ENCODE measurements at regions not wholly inside any gene's neighbourhood (a gene's known extent, or its start where the extent isn't known, plus 50 kb on each side); places are given as distances from the start of the nearest gene placed in this dataset.
"Not testable (repeated sequence)": the region's sequence is repeated elsewhere in the genome, so short reads cannot be mapped to it uniquely, and the experiment has no call there.

DNA sequence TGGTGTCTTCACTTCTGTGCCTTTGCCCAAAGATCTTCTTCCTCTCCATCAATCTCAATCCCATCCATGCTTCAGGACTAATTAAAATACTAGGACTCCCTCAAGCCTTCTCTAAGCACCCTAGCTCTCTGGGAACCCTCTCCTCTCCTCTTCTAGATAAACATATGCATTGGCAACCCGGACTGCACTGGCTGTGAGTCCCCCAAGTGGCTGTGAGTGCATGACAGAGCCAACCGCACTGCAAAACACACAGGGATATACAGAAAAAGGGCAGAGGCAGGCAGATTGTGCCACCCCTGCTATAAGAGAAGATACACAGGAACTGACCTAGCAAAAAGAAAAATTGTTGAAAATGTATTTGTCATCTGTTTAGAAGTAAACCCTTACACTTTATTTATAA is 457.1 kb downstream of the MFSD1 start:
- Mint-ChIP-seq H3K4me1 (ENCODE audit: low read depth) (no peaks in the 10 kb centered on the region), H3K4me3 (no peak overlapping the region), H3K27ac (no peak overlapping the region), H3K27me3 (peaks cover 8% of the 10 kb centered on the region), H3K36me3 (no peaks in the 10 kb centered on the region), H3K9me3 (no peaks in the 10 kb centered on the region)
- ChIA-PET POLR2A (interaction anchor here (0.6 kb wide), 1 partner anchor 461 kb away, joined by 3 read pairs; no protein-coding TSS in a partner anchor), CTCF (interaction anchor here (0.5 to 7.6 kb wide), 6 partner anchors 13 to 1156 kb away, joined by 3 to 90 read pairs (median 4); no protein-coding TSS in a partner anchor)
- no peak for DNase-seq
- intact Hi-C loops (cut with micrococcal nuclease) = loop anchor here (5.0 kb wide), 1 partner anchor 532 kb away; no protein-coding TSS in a partner anchor

DNA sequence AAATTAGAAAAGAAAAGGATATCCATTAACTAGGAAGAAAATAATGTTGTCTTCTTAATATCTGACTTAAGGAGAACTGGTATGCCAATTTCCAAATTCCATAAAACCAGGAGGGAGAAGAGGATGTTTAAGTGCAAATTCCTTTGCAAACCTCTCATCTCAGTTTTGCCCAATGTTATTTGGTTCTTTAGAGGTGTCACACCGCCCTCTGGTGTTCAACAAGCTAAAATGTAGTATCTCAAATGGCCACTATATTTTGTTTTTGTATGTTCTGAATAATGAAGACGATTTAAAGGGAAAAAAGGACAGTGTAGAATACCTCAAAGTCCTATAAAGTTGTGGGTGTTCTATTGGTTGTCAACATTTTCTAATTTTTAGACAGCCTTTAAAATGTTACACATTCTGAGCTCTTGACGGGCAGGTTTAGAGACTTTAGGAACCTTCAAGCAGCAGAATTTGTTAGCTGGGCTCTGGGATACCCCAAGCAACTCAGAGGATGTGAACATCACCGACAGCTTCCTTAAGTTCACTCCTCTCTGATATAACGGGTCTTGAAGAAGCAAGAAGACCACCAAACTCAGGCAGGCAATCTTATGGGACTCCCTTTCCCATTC is 458.3 kb downstream of the MFSD1 start:
- intact Hi-C loops (cut with micrococcal nuclease) = loop anchor here (1.0 to 10.0 kb wide), 4 partner anchors 342 to 745 kb away; no protein-coding TSS in a partner anchor
- no peaks in the 10 kb centered on the region for H3K9me3 Mint-ChIP-seq
- ChIA-PET CTCF (interaction anchor here (0.6 to 7.6 kb wide), 23 partner anchors 8 to 1155 kb away, joined by 3 to 90 read pairs (median 3); no protein-coding TSS in a partner anchor), POLR2A (no interaction called here)
- no peaks in the 10 kb centered on the region for H3K36me3 Mint-ChIP-seq
- no peak overlapping the region for H3K27ac Mint-ChIP-seq
- H3K4me3 Mint-ChIP-seq = no peak overlapping the region
- DNase-seq = peak; percentile 24
- no peaks in the 10 kb centered on the region for H3K4me1 Mint-ChIP-seq (ENCODE audit: low read depth)
- H3K27me3 Mint-ChIP-seq = peaks cover 8% of the 10 kb centered on the region

DNA sequence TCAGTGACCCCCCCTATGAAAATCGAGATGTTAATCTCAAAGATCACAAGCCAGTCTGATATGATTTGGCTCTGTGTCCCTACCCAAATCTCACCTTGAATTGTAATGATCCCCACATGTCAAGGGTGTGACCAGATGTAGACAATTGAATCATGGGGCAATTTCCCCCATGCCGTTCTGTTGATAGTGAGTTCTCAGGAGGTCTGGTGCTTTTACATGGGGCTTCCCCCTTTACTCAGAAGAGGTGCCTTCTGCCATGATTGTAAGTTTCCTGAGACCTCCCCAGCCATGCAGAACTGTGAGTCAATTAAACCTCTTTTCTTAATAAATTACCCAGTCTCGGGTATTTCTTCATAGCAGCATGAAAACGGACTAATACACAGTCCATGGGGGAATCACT is 459.5 kb downstream of the MFSD1 start:
- DNase-seq; H3K27me3 Mint-ChIP-seq; H3K4me1 Mint-ChIP-seq (ENCODE audit: low read depth); H3K27ac Mint-ChIP-seq; H3K4me3 Mint-ChIP-seq; POLR2A ChIA-PET; H3K9me3 Mint-ChIP-seq; H3K36me3 Mint-ChIP-seq: not testable (repeated sequence)
- intact Hi-C loops (cut with micrococcal nuclease) = loop anchor here (10.0 kb wide), 1 partner anchor 743 kb away; no protein-coding TSS in a partner anchor
- CTCF ChIA-PET = interaction anchor here (0.6 to 7.6 kb wide), 4 partner anchors 36 to 524 kb away, joined by 3 to 90 read pairs (median 3); no protein-coding TSS in a partner anchor

DNA sequence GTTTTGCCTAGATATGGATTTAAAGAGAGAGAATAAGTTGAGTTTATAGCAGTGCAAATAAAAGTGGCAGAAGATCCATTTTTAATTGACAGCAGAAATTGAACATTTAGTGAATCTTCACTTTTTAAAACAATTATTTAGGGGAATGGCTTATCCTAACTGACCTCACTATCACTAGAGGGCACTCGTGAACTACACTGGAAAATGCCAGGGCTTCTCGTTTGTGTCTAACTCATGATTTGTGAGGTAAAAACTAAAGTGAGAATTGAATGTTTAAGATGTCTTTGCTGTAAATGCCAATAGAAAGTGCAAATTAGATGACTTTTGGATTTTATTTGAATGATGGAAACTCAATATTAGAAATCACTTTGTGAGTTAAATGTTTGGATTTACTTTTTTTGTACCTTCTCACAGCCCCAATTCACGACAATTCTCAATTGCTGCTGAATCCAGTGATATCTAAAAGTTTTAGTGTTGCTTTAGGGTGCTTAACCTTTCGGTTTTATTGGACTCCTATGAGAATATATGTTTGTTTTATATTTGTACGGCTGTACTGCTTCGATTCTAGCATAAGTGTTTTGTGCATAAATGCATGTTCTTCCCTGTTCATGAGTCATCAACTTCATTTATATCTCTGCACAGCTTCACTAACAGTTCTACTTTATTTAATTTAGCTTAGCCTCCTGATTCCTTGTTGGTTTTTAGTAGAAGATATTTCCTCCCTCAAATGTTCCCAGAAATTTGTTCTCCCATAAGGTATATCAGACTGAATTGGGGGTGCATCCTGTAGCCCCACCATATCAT is 462.1 kb downstream of the MFSD1 start:
- no peaks in the 10 kb centered on the region for H3K9me3 Mint-ChIP-seq

DNA sequence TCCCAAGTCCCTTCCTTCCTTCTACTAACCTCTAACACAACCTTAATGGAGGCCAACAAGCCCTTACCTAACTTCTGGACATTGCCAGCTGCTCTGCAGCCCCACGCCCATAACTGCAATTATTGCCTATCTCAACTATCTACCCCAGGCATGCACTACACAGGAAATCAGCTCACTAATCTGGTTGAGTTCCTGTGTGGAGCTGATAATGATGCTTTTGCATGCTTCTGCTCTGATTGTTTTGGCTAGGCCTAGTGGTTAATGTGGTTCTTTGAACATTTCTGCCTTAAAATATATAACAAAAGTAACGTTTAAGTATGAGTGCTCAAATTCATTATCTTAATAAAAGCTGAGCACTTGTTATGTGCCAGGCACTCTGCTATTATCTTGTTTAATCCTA is 463.9 kb downstream of the MFSD1 start:
- H3K36me3 Mint-ChIP-seq = no peaks in the 10 kb centered on the region

More for the DNA sequence above, 462.1 kb downstream of the MFSD1 start:
- Mint-ChIP-seq H3K4me3 (no peak overlapping the region), H3K27me3 (peaks cover 4% of the 10 kb centered on the region), H3K36me3 (no peaks in the 10 kb centered on the region), H3K4me1 (ENCODE audit: low read depth) (no peaks in the 10 kb centered on the region), H3K27ac (no peak overlapping the region)
- intact Hi-C loops (cut with micrococcal nuclease) = loop anchor here (1.0 to 10.0 kb wide), 2 partner anchors 541 to 741 kb away; no protein-coding TSS in a partner anchor
- POLR2A ChIA-PET = no interaction called here
- DNase-seq = peak; percentile 14
- CTCF ChIA-PET = interaction anchor here (0.6 to 2.0 kb wide), 3 partner anchors 12 to 540 kb away, joined by 3 to 7 read pairs (median 7); no protein-coding TSS in a partner anchor

DNA sequence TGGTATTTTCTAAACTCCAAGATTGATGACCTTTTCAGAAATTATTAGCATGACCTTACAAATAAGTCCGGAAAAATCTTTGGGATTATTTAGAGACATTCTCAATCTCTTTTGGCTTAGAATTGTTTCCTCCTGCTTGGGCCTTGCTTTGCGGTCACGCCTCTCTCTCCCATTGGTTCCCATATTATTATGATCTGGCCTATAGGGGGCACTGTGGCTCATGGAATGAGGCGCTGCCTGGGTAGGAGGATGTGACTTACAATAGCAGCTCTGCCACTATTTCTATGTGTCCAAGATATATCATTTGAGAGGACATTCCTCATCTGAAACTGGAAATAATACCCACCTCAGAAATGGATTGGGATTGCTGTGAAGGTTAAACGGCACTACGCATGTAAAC is 464.9 kb downstream of the MFSD1 start:
- Mint-ChIP-seq H3K4me1 (ENCODE audit: low read depth) (no peaks in the 10 kb centered on the region), H3K4me3 (no peak overlapping the region), H3K36me3 (no peaks in the 10 kb centered on the region), H3K27ac (no peak overlapping the region), H3K9me3 (no peaks in the 10 kb centered on the region), H3K27me3 (peaks cover 4% of the 10 kb centered on the region)
- ChIA-PET POLR2A (no interaction called here), CTCF (interaction anchor here (0.9 to 1.3 kb wide), 4 partner anchors 10 to 538 kb away, joined by 3 to 11 read pairs (median 4); no protein-coding TSS in a partner anchor)
- intact Hi-C loops (cut with micrococcal nuclease) = loop anchor here (10.0 kb wide), 1 partner anchor 738 kb away; no protein-coding TSS in a partner anchor
- DNase-seq = peak; percentile 19

More for the DNA sequence above, 463.9 kb downstream of the MFSD1 start:
- H3K27ac Mint-ChIP-seq = no peak overlapping the region
- no peaks in the 10 kb centered on the region for H3K9me3 Mint-ChIP-seq
- DNase-seq = no peak
- H3K4me3 Mint-ChIP-seq = no peak overlapping the region
- ChIA-PET POLR2A (no interaction called here), CTCF (interaction anchor here (0.5 to 2.0 kb wide), 8 partner anchors 9 to 1824 kb away, joined by 3 to 11 read pairs (median 4); no protein-coding TSS in a partner anchor)
- intact Hi-C loops (cut with micrococcal nuclease) = loop anchor here (10.0 kb wide), 1 partner anchor 739 kb away; no protein-coding TSS in a partner anchor
- peaks cover 4% of the 10 kb centered on the region for H3K27me3 Mint-ChIP-seq
- H3K4me1 Mint-ChIP-seq (ENCODE audit: low read depth) = no peaks in the 10 kb centered on the region

DNA sequence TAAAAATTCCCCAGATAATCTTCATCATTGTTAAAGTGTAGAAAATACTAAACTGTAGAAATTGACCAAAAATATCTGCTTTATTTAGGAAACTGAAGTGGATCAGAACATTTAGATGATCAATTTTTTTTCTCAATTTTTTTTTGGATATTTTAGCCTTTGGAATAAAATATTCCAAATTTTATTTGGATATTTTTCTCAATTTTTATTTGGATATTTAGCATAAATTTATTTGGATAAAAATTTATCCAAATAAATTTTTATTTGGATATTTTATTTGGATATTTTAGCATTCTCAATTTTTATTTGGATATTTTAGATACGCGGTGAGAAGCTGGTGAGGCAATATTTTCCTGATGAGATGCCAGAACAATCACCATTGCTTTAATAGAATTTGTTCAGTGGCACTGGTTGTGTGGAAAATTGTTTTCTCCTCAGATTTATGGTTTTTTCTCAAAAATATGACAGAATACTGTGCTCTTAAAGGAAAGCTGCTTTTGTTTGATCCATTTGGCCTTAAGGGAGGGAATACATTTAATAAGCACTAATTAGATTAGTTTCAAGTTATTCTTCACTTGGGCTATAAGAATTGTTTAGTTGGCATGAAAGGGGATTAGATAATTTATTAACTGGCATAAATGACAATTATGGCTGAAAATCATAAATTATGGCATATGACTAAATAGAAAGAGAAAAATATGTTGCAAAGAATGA is 470.1 kb downstream of the MFSD1 start:
- intact Hi-C loops (cut with micrococcal nuclease) = no loop called here
- Mint-ChIP-seq H3K4me1 (ENCODE audit: low read depth) (no peaks in the 10 kb centered on the region), H3K36me3 (no peaks in the 10 kb centered on the region), H3K4me3 (no peak overlapping the region), H3K27me3 (no peaks in the 10 kb centered on the region), H3K9me3 (no peaks in the 10 kb centered on the region), H3K27ac (no peak overlapping the region)
- DNase-seq = no peak
- CTCF ChIA-PET = interaction anchor here (1.3 kb wide), 1 partner anchor 10 kb away, joined by 4 read pairs; no protein-coding TSS in a partner anchor
- POLR2A ChIA-PET = no interaction called here

DNA sequence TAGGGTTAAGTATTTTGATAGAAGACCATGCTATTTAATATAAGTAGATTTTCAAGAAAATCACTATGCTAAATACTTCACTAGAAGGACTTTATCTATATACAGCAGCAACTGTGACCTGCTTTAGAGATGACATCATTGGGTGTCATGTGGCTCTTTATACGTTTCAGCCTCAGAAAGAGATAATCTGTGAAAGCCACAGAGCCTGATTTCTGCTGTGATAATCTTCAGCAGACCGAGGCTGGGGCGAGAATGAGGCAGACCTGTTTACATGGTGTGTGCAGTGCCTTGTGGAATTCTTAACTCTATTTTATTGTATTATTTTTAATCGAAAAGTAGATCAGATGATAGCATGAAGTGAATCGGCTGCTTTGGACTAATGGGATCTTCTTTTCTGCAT is 471.2 kb downstream of the MFSD1 start:
- ChIA-PET CTCF (interaction anchor here (1.3 kb wide), 1 partner anchor 11 kb away, joined by 4 read pairs; no protein-coding TSS in a partner anchor), POLR2A (no interaction called here)
- Mint-ChIP-seq H3K27ac (no peak overlapping the region), H3K36me3 (no peaks in the 10 kb centered on the region), H3K9me3 (no peaks in the 10 kb centered on the region), H3K4me1 (ENCODE audit: low read depth) (no peaks in the 10 kb centered on the region), H3K4me3 (no peak overlapping the region), H3K27me3 (no peaks in the 10 kb centered on the region)
- no peak for DNase-seq
- intact Hi-C loops (cut with micrococcal nuclease) = no loop called here

DNA sequence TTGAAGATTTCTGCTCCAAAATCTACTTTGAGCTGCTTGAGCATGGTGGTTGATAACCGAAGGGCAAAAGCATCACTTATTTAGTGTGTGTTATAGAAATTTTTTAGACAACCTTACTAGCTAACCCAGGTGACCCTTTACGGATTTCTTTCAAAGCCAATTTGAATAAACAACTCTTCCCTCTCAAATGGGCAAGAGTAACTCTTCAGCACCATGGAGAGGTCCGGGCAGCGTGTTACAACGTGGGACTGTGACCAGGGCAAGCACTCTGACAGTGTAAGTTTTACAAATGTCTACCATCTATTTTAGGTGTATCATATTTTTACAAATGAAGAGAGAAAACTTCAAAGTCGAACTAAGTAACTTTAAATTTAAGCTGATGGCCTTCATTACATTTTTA is 471.8 kb downstream of the MFSD1 start:
- ChIA-PET CTCF (no interaction called here), POLR2A (no interaction called here)
- H3K27me3 Mint-ChIP-seq = no peaks in the 10 kb centered on the region
- no peak overlapping the region for H3K4me3 Mint-ChIP-seq
- no peaks in the 10 kb centered on the region for H3K36me3 Mint-ChIP-seq
- peak; percentile 18 for DNase-seq
- no peaks in the 10 kb centered on the region for H3K9me3 Mint-ChIP-seq
- H3K4me1 Mint-ChIP-seq (ENCODE audit: low read depth) = no peaks in the 10 kb centered on the region
- no peak overlapping the region for H3K27ac Mint-ChIP-seq
- intact Hi-C loops (cut with micrococcal nuclease) = no loop called here

DNA sequence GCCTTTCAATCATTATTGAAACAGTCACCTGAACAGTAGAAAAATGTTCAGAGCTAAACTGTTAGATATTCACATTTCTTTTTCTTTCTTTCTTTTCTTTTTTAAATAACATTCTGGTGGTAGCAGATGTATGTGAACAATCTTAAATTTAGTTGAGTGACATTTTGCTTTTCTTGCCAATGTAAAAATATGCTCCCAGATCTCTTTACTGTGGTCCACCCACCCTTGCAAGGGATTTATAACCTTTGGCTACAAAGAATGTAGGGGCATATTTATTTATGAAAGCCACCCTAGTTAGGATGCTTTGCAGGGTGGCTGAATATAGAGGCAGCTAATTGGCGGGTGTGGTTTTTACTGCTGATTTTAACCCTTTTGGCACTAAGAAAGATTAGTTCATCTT is 473.9 kb downstream of the MFSD1 start:
- H3K27me3 Mint-ChIP-seq = no peaks in the 10 kb centered on the region
- no peak overlapping the region for H3K4me3 Mint-ChIP-seq
- intact Hi-C loops (cut with micrococcal nuclease) = no loop called here
- no peak overlapping the region for H3K27ac Mint-ChIP-seq
- ChIA-PET POLR2A (no interaction called here), CTCF (no interaction called here)
- H3K4me1 Mint-ChIP-seq (ENCODE audit: low read depth) = no peaks in the 10 kb centered on the region
- no peak for DNase-seq
- no peaks in the 10 kb centered on the region for H3K36me3 Mint-ChIP-seq
- no peaks in the 10 kb centered on the region for H3K9me3 Mint-ChIP-seq

DNA sequence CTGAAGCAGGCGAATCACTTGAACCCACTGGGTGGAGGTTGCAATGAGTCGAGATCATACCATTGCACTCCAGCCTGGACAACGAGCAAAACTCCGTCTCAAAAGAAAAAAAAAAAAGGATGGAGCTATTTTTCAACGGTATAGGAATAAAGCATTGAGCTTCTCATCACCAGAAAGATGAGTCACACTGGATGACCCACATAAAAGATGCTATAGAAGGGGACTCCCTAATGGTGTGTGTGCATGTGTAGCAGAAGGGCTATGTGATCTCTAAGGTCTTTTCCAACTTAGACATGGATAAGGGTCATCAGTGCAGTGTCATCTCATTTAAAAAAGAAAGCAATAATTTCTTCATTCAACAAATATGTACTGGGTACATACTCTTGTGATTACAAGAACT is 476.0 kb downstream of the MFSD1 start:
- Mint-ChIP-seq H3K36me3 (no peaks in the 10 kb centered on the region), H3K27me3 (no peaks in the 10 kb centered on the region), H3K4me3 (no peak overlapping the region), H3K4me1 (ENCODE audit: low read depth) (no peaks in the 10 kb centered on the region), H3K9me3 (no peaks in the 10 kb centered on the region), H3K27ac (no peak overlapping the region)
- ChIA-PET CTCF (interaction anchor here (0.6 kb wide), 1 partner anchor 11 kb away, joined by 3 read pairs; no protein-coding TSS in a partner anchor), POLR2A (no interaction called here)
- intact Hi-C loops (cut with micrococcal nuclease) = no loop called here
- DNase-seq = no peak

All from activated CD4-positive, alpha-beta memory T cell treated with anti-CD3 and anti-CD28 coated beads for 36 hours (primary cell).